OCI-LY3 (cell line): ENCODE measurements at regions not wholly inside any gene's neighbourhood (a gene's known extent, or its start where the extent isn't known, plus 50 kb on each side); places are given as distances from the start of the nearest gene placed in this dataset.

Source experiments
- EZH2phosphoT487 ChIP-seq: fragments of 200-600 bp; shearing (Covaris generic); IDR thresholded peaks from 2 replicates; pipeline ENCODE4 v1.6.1; 2018; ENCODE audit warnings: antibody characterized with exemption, mixed run types, low read depth
- TF ChIP-seq, protein P1 (sequence below): fragments of 200-600, 300-600 bp; sonication (generic); IDR thresholded peaks from 2 replicates; pipeline ENCODE4 v1.5.1; 2014; ENCODE audit warnings: antibody characterized with exemption, low read length, low read depth

DNA sequence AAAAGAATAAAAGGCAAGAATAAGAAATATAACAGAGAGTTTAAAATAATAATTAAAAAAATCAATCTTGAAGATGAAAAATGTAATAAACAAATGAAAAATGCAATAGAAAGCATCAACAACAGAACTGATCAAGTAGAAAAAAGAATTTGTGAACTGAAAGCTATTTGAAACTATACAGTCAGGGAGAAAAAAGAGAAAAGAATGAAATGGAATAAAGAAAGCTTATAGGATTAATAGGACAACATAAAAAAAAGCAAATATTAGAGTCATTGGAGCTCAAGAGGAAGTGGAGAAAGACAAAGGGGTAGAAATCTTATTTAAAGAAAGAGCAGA is 126.8 kb upstream of the RPL34 start:
- TF ChIP-seq, protein P1, sequence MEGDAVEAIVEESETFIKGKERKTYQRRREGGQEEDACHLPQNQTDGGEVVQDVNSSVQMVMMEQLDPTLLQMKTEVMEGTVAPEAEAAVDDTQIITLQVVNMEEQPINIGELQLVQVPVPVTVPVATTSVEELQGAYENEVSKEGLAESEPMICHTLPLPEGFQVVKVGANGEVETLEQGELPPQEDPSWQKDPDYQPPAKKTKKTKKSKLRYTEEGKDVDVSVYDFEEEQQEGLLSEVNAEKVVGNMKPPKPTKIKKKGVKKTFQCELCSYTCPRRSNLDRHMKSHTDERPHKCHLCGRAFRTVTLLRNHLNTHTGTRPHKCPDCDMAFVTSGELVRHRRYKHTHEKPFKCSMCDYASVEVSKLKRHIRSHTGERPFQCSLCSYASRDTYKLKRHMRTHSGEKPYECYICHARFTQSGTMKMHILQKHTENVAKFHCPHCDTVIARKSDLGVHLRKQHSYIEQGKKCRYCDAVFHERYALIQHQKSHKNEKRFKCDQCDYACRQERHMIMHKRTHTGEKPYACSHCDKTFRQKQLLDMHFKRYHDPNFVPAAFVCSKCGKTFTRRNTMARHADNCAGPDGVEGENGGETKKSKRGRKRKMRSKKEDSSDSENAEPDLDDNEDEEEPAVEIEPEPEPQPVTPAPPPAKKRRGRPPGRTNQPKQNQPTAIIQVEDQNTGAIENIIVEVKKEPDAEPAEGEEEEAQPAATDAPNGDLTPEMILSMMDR: no peak
- no peak for TF ChIP-seq EZH2phosphoT487
